Natural killer cell treated with Interleukin-12 subunit alpha and Interleukin-12 subunit beta and Interleukin-15 and Interleukin-18, amount 100 ng/mL, for 72 hours (primary cell): ENCODE measurements at regions not wholly inside any gene's neighbourhood (a gene's known extent, or its start where the extent isn't known, plus 50 kb on each side); places are given as distances from the start of the nearest gene placed in this dataset.
"Not testable (repeated sequence)": the region's sequence is repeated elsewhere in the genome, so short reads cannot be mapped to it uniquely, and the experiment has no call there.

Experiments used
- ATAC-seq, 2 donors: fragments of 150-1000 bp; cut with Tn5 transposase in 1 of 2; sonication (Bioruptor Pico), chemical (Tn5 transposase) in 1 of 2; 2 replicates each; pipeline ENCODE4 v1.10.0; 2021
- DNase-seq: peaks from one replicate; pipeline ENCODE4 v3.0.0; 2022; ENCODE audit warnings: low spot score
- H3K27ac Mint-ChIP-seq, 2 donors: 1 replicate in 1 of 2; 2 replicates in 1 of 2; pipeline ENCODE4 v1.8.0; 2022; ENCODE audit warnings: mixed read lengths in 2 of 2, mild to moderate bottlenecking in 1 of 2, moderate library complexity in 1 of 2
- H3K27me3 Mint-ChIP-seq, 2 donors: 1 replicate in 1 of 2; 2 replicates in 1 of 2; pipeline ENCODE4 v1.8.0; 2022; ENCODE audit warnings: mixed read lengths in 2 of 2
- H3K36me3 Mint-ChIP-seq: one replicate; pipeline ENCODE4 v1.8.0; 2022; ENCODE audit warnings: mixed read lengths
- H3K4me1 Mint-ChIP-seq, 2 donors: 1 replicate in 1 of 2; 2 replicates in 1 of 2; pipeline ENCODE4 v1.8.0; 2022; ENCODE audit warnings: low read depth in 2 of 2, mixed read lengths in 2 of 2, mild to moderate bottlenecking in 1 of 2
- H3K4me3 Mint-ChIP-seq: one replicate; pipeline ENCODE4 v1.8.0; 2022; ENCODE audit warnings: mixed read lengths
- H3K9me3 Mint-ChIP-seq: 2 replicates; pipeline ENCODE4 v1.8.0; 2022; ENCODE audit warnings: mixed read lengths

- Mint-ChIP-seq H3K27me3 (peaks cover 8 to 11% of the 10 kb centered on the region in 2 donors), H3K36me3 (no peaks in the 10 kb centered on the region), H3K4me1 (no peaks in the 10 kb centered on the region), H3K9me3 (no peaks in the 10 kb centered on the region), H3K27ac (no peak overlapping the region), H3K4me3 (no peak overlapping the region)
- ATAC-seq (no peak), DNase-seq (no peak)
Measured at GRCh38 chr5:57085306-57086081, 88.4 kb upstream of the GPBP1 start.

- not testable (repeated sequence) for H3K27ac Mint-ChIP-seq, ATAC-seq, DNase-seq, H3K27me3 Mint-ChIP-seq, H3K36me3 Mint-ChIP-seq, H3K4me1 Mint-ChIP-seq, H3K9me3 Mint-ChIP-seq, H3K4me3 Mint-ChIP-seq
Measured at GRCh38 chr5:57087947-57088346, 85.9 kb upstream of the GPBP1 start.

- no peak overlapping the region for H3K4me3 Mint-ChIP-seq
- H3K27me3 Mint-ChIP-seq = peaks cover 19 to 35% of the 10 kb centered on the region in 2 donors
- H3K9me3 Mint-ChIP-seq = peaks cover 4% of the 10 kb centered on the region
- H3K27ac Mint-ChIP-seq = no peak overlapping the region
- DNase-seq = no peak
- no peaks in the 10 kb centered on the region for H3K4me1 Mint-ChIP-seq
- no peak for ATAC-seq
- H3K36me3 Mint-ChIP-seq = peaks cover 24% of the 10 kb centered on the region
Measured at GRCh38 chr5:57094753-57095683, 78.8 kb upstream of the GPBP1 start.

- ATAC-seq (no peak), DNase-seq (no peak)
- Mint-ChIP-seq H3K4me1 (no peaks in the 10 kb centered on the region), H3K9me3 (peaks cover 4% of the 10 kb centered on the region), H3K36me3 (peaks cover 24% of the 10 kb centered on the region), H3K27me3 (peaks cover 19 to 34% of the 10 kb centered on the region in 2 donors), H3K27ac (no peak overlapping the region), H3K4me3 (no peak overlapping the region)
Measured at GRCh38 chr5:57097526-57097925, 76.3 kb upstream of the GPBP1 start.

- Mint-ChIP-seq H3K4me1 (no peaks in the 10 kb centered on the region), H3K9me3 (peaks cover 4% of the 10 kb centered on the region), H3K27me3 (peaks cover 19 to 48% of the 10 kb centered on the region in 2 donors), H3K27ac (no peak overlapping the region), H3K36me3 (peaks cover 12% of the 10 kb centered on the region), H3K4me3 (no peak overlapping the region)
- ATAC-seq (no peak), DNase-seq (no peak)
Measured at GRCh38 chr5:57102189-57102904, 71.5 kb upstream of the GPBP1 start.

GRCh38 chr5:57102905-57103255 is 71.0 kb upstream of the GPBP1 start:
- peaks cover 15 to 42% of the 10 kb centered on the region in 2 donors for H3K27me3 Mint-ChIP-seq
- H3K9me3 Mint-ChIP-seq = no peaks in the 10 kb centered on the region
- no peak overlapping the region for H3K4me3 Mint-ChIP-seq
- H3K4me1 Mint-ChIP-seq = no peaks in the 10 kb centered on the region
- ATAC-seq (no peak), DNase-seq (no peak)
- no peak overlapping the region for H3K27ac Mint-ChIP-seq
- peaks cover 7% of the 10 kb centered on the region for H3K36me3 Mint-ChIP-seq

GRCh38 chr5:57103317-57103907 is 70.4 kb upstream of the GPBP1 start:
- no peak for DNase-seq
- peaks cover 14 to 38% of the 10 kb centered on the region in 2 donors for H3K27me3 Mint-ChIP-seq
- no peak for ATAC-seq
- no peak overlapping the region for H3K27ac Mint-ChIP-seq
- H3K36me3 Mint-ChIP-seq = peaks cover 3% of the 10 kb centered on the region
- H3K9me3 Mint-ChIP-seq = no peaks in the 10 kb centered on the region
- no peak overlapping the region for H3K4me3 Mint-ChIP-seq
- H3K4me1 Mint-ChIP-seq = no peaks in the 10 kb centered on the region

- H3K36me3 Mint-ChIP-seq = no peaks in the 10 kb centered on the region
- H3K4me3 Mint-ChIP-seq = no peak overlapping the region
- no peak for ATAC-seq
Measured at GRCh38 chr5:57106661-57107060, 67.2 kb upstream of the GPBP1 start.

GRCh38 chr5:57111993-57112392 is 61.9 kb upstream of the GPBP1 start:
- DNase-seq = no peak
- no peaks in the 10 kb centered on the region for H3K4me1 Mint-ChIP-seq
- H3K27me3 Mint-ChIP-seq = peaks cover 0 to under 1% of the 10 kb centered on the region in 2 donors
- H3K9me3 Mint-ChIP-seq = no peaks in the 10 kb centered on the region
- H3K36me3 Mint-ChIP-seq = no peaks in the 10 kb centered on the region
- no peak overlapping the region for H3K4me3 Mint-ChIP-seq
- peak in 1 of 2 donors; percentile 48 for ATAC-seq
- H3K27ac Mint-ChIP-seq = no peak overlapping the region

More at GRCh38 chr5:57106661-57107060, 67.2 kb upstream of the GPBP1 start:
- Mint-ChIP-seq H3K27ac (no peak overlapping the region), H3K27me3 (peaks cover 12 to 33% of the 10 kb centered on the region in 2 donors), H3K4me1 (no peaks in the 10 kb centered on the region), H3K9me3 (no peaks in the 10 kb centered on the region)
- no peak for DNase-seq

- no peak for DNase-seq
- Mint-ChIP-seq H3K27ac (no peak overlapping the region), H3K27me3 (no peaks in the 10 kb centered on the region), H3K4me3 (no peak overlapping the region), H3K9me3 (no peaks in the 10 kb centered on the region), H3K36me3 (no peaks in the 10 kb centered on the region), H3K4me1 (no peaks in the 10 kb centered on the region)
- ATAC-seq = no peak
Measured at GRCh38 chr5:57113481-57113880, 60.4 kb upstream of the GPBP1 start.

- DNase-seq (no peak), ATAC-seq (peak in 1 of 2 donors; percentile 61)
- Mint-ChIP-seq H3K27ac (no peak overlapping the region), H3K4me1 (no peaks in the 10 kb centered on the region), H3K36me3 (no peaks in the 10 kb centered on the region), H3K9me3 (no peaks in the 10 kb centered on the region), H3K27me3 (no peaks in the 10 kb centered on the region), H3K4me3 (no peak overlapping the region)
Measured at GRCh38 chr5:57117596-57117995, 56.3 kb upstream of the GPBP1 start.

GRCh38 chr5:57119031-57119430 is 54.8 kb upstream of the GPBP1 start:
- no peaks in the 10 kb centered on the region for H3K4me1 Mint-ChIP-seq
- no peaks in the 10 kb centered on the region for H3K36me3 Mint-ChIP-seq
- H3K27me3 Mint-ChIP-seq = peaks cover 0 to 2% of the 10 kb centered on the region in 2 donors
- H3K27ac Mint-ChIP-seq = no peak overlapping the region
- H3K4me3 Mint-ChIP-seq = no peak overlapping the region
- ATAC-seq (no peak), DNase-seq (no peak)
- H3K9me3 Mint-ChIP-seq = no peaks in the 10 kb centered on the region

- Mint-ChIP-seq H3K4me1 (no peaks in the 10 kb centered on the region), H3K36me3 (no peaks in the 10 kb centered on the region), H3K27ac (no peak overlapping the region), H3K4me3 (no peak overlapping the region), H3K9me3 (no peaks in the 10 kb centered on the region), H3K27me3 (peaks cover 0 to 3% of the 10 kb centered on the region in 2 donors)
- DNase-seq = no peak
- ATAC-seq = no peak
Measured at GRCh38 chr5:57124014-57124413, 49.8 kb upstream of the GPBP1 start.
